Activated T-cell treated with anti-CD3 and anti-CD28 coated beads, Interleukin-2, amount 50 U/mL, for 24 hours (primary cell): ENCODE measurements at regions not wholly inside any gene's neighbourhood (a gene's known extent, or its start where the extent isn't known, plus 50 kb on each side); places are given as distances from the start of the nearest gene placed in this dataset.

Experiments used
- DNase-seq: peaks from one replicate; pipeline ENCODE4 v3.0.0-alpha.2; 2020
- H3K27ac Mint-ChIP-seq: 2 replicates; pipeline ENCODE4 v1.8.0; 2020; ENCODE audit warnings: mild to moderate bottlenecking, mixed read lengths
- H3K27me3 Mint-ChIP-seq: 2 replicates; pipeline ENCODE4 v1.8.0; 2020; ENCODE audit warnings: mixed read lengths
- H3K36me3 Mint-ChIP-seq: 2 replicates; pipeline ENCODE4 v1.8.0; 2020; ENCODE audit warnings: low read depth, mixed read lengths
- H3K4me1 Mint-ChIP-seq: 2 replicates; pipeline ENCODE4 v1.8.0; 2020; ENCODE audit warnings: low read depth, mixed read lengths
- H3K4me3 Mint-ChIP-seq: 2 replicates; pipeline ENCODE4 v1.8.0; 2020; ENCODE audit warnings: mild to moderate bottlenecking, moderate library complexity, mixed read lengths
- H3K9me3 Mint-ChIP-seq: 2 replicates; pipeline ENCODE4 v1.8.0; 2020; ENCODE audit warnings: mixed read lengths

- H3K9me3 Mint-ChIP-seq = no peaks in the 10 kb centered on the region
- no peaks in the 10 kb centered on the region for H3K36me3 Mint-ChIP-seq
- H3K27ac Mint-ChIP-seq = no peak overlapping the region
- H3K4me1 Mint-ChIP-seq = no peaks in the 10 kb centered on the region
- H3K4me3 Mint-ChIP-seq = no peak overlapping the region
- H3K27me3 Mint-ChIP-seq = peaks cover 32% of the 10 kb centered on the region
- no peak for DNase-seq
These were observed 632.6 kb downstream of the PTPRU start for GRCh38 chr1:29868944-29869343.

- H3K27ac Mint-ChIP-seq = no peak overlapping the region
- H3K36me3 Mint-ChIP-seq = no peaks in the 10 kb centered on the region
- DNase-seq = no peak
- H3K4me1 Mint-ChIP-seq = no peaks in the 10 kb centered on the region
- H3K9me3 Mint-ChIP-seq = no peaks in the 10 kb centered on the region
- H3K27me3 Mint-ChIP-seq = peaks cover 27% of the 10 kb centered on the region
- H3K4me3 Mint-ChIP-seq = no peak overlapping the region
These were observed 631.8 kb downstream of the PTPRU start for GRCh38 chr1:29868096-29868495.

- Mint-ChIP-seq H3K4me1 (no peaks in the 10 kb centered on the region), H3K27me3 (peaks cover 37% of the 10 kb centered on the region), H3K9me3 (peaks cover 15% of the 10 kb centered on the region), H3K27ac (no peak overlapping the region), H3K4me3 (no peak overlapping the region), H3K36me3 (no peaks in the 10 kb centered on the region)
- DNase-seq = no peak
These were observed 628.7 kb downstream of the PTPRU start for GRCh38 chr1:29865051-29865450.

GRCh38 chr1:29864431-29865022 lies 628.2 kb downstream of the PTPRU start:
- no peak overlapping the region for H3K4me3 Mint-ChIP-seq
- H3K27me3 Mint-ChIP-seq = peaks cover 37% of the 10 kb centered on the region
- H3K36me3 Mint-ChIP-seq = no peaks in the 10 kb centered on the region
- H3K27ac Mint-ChIP-seq = no peak overlapping the region
- H3K4me1 Mint-ChIP-seq = no peaks in the 10 kb centered on the region
- no peak for DNase-seq
- H3K9me3 Mint-ChIP-seq = peaks cover 19% of the 10 kb centered on the region

GRCh38 chr1:29861922-29862321 lies 625.6 kb downstream of the PTPRU start:
- peaks cover 33% of the 10 kb centered on the region for H3K27me3 Mint-ChIP-seq
- H3K9me3 Mint-ChIP-seq = peaks cover 19% of the 10 kb centered on the region
- H3K36me3 Mint-ChIP-seq = no peaks in the 10 kb centered on the region
- no peaks in the 10 kb centered on the region for H3K4me1 Mint-ChIP-seq
- no peak overlapping the region for H3K4me3 Mint-ChIP-seq
- no peak overlapping the region for H3K27ac Mint-ChIP-seq
- DNase-seq = no peak

- Mint-ChIP-seq H3K9me3 (peaks cover 19% of the 10 kb centered on the region), H3K27me3 (peaks cover 28% of the 10 kb centered on the region)
These were observed 625.1 kb downstream of the PTPRU start for GRCh38 chr1:29861446-29861845.

GRCh38 chr1:29860681-29861080 lies 624.4 kb downstream of the PTPRU start:
- no peak for DNase-seq
- H3K4me3 Mint-ChIP-seq = no peak overlapping the region
- no peak overlapping the region for H3K27ac Mint-ChIP-seq
- H3K27me3 Mint-ChIP-seq = peaks cover 26% of the 10 kb centered on the region
- peaks cover 19% of the 10 kb centered on the region for H3K9me3 Mint-ChIP-seq
- no peaks in the 10 kb centered on the region for H3K36me3 Mint-ChIP-seq
- H3K4me1 Mint-ChIP-seq = no peaks in the 10 kb centered on the region

More at GRCh38 chr1:29861446-29861845, 625.1 kb downstream of the PTPRU start:
- DNase-seq = no peak
- Mint-ChIP-seq H3K4me3 (no peak overlapping the region), H3K36me3 (no peaks in the 10 kb centered on the region), H3K27ac (no peak overlapping the region), H3K4me1 (no peaks in the 10 kb centered on the region)

GRCh38 chr1:29860056-29860455 lies 623.7 kb downstream of the PTPRU start:
- Mint-ChIP-seq H3K4me3 (no peak overlapping the region), H3K9me3 (peaks cover 19% of the 10 kb centered on the region), H3K4me1 (no peaks in the 10 kb centered on the region), H3K27ac (no peak overlapping the region), H3K27me3 (peaks cover 28% of the 10 kb centered on the region), H3K36me3 (no peaks in the 10 kb centered on the region)
- DNase-seq = no peak

GRCh38 chr1:29859126-29859525 lies 622.8 kb downstream of the PTPRU start:
- Mint-ChIP-seq H3K4me3 (no peak overlapping the region), H3K4me1 (no peaks in the 10 kb centered on the region), H3K27ac (no peak overlapping the region), H3K27me3 (peaks cover 33% of the 10 kb centered on the region), H3K36me3 (no peaks in the 10 kb centered on the region), H3K9me3 (peaks cover 19% of the 10 kb centered on the region)
- no peak for DNase-seq

GRCh38 chr1:29858646-29859045 lies 622.3 kb downstream of the PTPRU start:
- Mint-ChIP-seq H3K27ac (no peak overlapping the region), H3K27me3 (peaks cover 33% of the 10 kb centered on the region), H3K4me3 (no peak overlapping the region), H3K9me3 (peaks cover 19% of the 10 kb centered on the region), H3K4me1 (no peaks in the 10 kb centered on the region), H3K36me3 (no peaks in the 10 kb centered on the region)
- no peak for DNase-seq

GRCh38 chr1:29856340-29857114 lies 620.2 kb downstream of the PTPRU start:
- Mint-ChIP-seq H3K4me1 (no peaks in the 10 kb centered on the region), H3K36me3 (no peaks in the 10 kb centered on the region), H3K4me3 (no peak overlapping the region), H3K9me3 (peaks cover 16% of the 10 kb centered on the region), H3K27ac (no peak overlapping the region), H3K27me3 (peaks cover 34% of the 10 kb centered on the region)
- DNase-seq = no peak

- no peak overlapping the region for H3K4me3 Mint-ChIP-seq
- peaks cover 8% of the 10 kb centered on the region for H3K9me3 Mint-ChIP-seq
These were observed 619.3 kb downstream of the PTPRU start for GRCh38 chr1:29855561-29856160.

GRCh38 chr1:29854700-29855276 lies 618.5 kb downstream of the PTPRU start:
- Mint-ChIP-seq H3K4me3 (no peak overlapping the region), H3K27ac (no peak overlapping the region), H3K27me3 (peaks cover 32% of the 10 kb centered on the region), H3K36me3 (no peaks in the 10 kb centered on the region), H3K9me3 (peaks cover under 1% of the 10 kb centered on the region), H3K4me1 (no peaks in the 10 kb centered on the region)
- DNase-seq = no peak

More at GRCh38 chr1:29855561-29856160, 619.3 kb downstream of the PTPRU start:
- DNase-seq = no peak
- Mint-ChIP-seq H3K27ac (no peak overlapping the region), H3K27me3 (peaks cover 34% of the 10 kb centered on the region), H3K36me3 (no peaks in the 10 kb centered on the region), H3K4me1 (no peaks in the 10 kb centered on the region)

- no peaks in the 10 kb centered on the region for H3K9me3 Mint-ChIP-seq
- H3K4me1 Mint-ChIP-seq = no peaks in the 10 kb centered on the region
- H3K27ac Mint-ChIP-seq = no peak overlapping the region
- no peak for DNase-seq
- H3K36me3 Mint-ChIP-seq = no peaks in the 10 kb centered on the region
- H3K27me3 Mint-ChIP-seq = peaks cover 35% of the 10 kb centered on the region
- H3K4me3 Mint-ChIP-seq = no peak overlapping the region
These were observed 617.5 kb downstream of the PTPRU start for GRCh38 chr1:29853716-29854330.
